T-helper 2 cell treated with Interferon-gamma antibody and Interleukin-4, amounts not matched to agents 100 ng/mL and 5 ng/mL, for 36 hours (primary cell): ENCODE measurements at regions not wholly inside any gene's neighbourhood (a gene's known extent, or its start where the extent isn't known, plus 50 kb on each side); places are given as distances from the start of the nearest gene placed in this dataset.

Experiments used
- intact Hi-C: fragments of 100-400 bp; cut with micrococcal nuclease; formaldehyde crosslinking; loops from one replicate; pipeline ENCODE4 v1.15.1; 2023

- intact Hi-C loops, result no loop called here
Measured at GRCh38 chr4:149927514-149927913, 111.9 kb upstream of the IQCM start.

- intact Hi-C loops, result no loop called here
Measured at GRCh38 chr4:149928507-149928906, 112.9 kb upstream of the IQCM start.

- intact Hi-C loops, result no loop called here
Measured at GRCh38 chr4:149931431-149931830, 115.8 kb upstream of the IQCM start.

- intact Hi-C loops, result no loop called here
Measured at GRCh38 chr4:149932188-149932587, 116.5 kb upstream of the IQCM start.

GRCh38 chr4:149933120-149933519 lies 117.5 kb upstream of the IQCM start:
- intact Hi-C loops, result no loop called here

GRCh38 chr4:149933883-149934282 lies 118.2 kb upstream of the IQCM start:
- intact Hi-C loops, result no loop called here

GRCh38 chr4:149949381-149949780 lies 128.9 kb upstream of the DCLK2 start:
- intact Hi-C loops, result no loop called here

GRCh38 chr4:149951152-149951900 lies 126.9 kb upstream of the DCLK2 start:
- intact Hi-C loops, result no loop called here

GRCh38 chr4:149952101-149952500 lies 126.1 kb upstream of the DCLK2 start:
- intact Hi-C loops, result no loop called here

GRCh38 chr4:149952716-149953115 lies 125.5 kb upstream of the DCLK2 start:
- intact Hi-C loops, result no loop called here

- intact Hi-C loops, result no loop called here
Measured at GRCh38 chr4:149955780-149956390, 122.4 kb upstream of the DCLK2 start.

GRCh38 chr4:149956678-149957077 lies 121.6 kb upstream of the DCLK2 start:
- intact Hi-C loops, result no loop called here

- intact Hi-C loops, result no loop called here
Measured at GRCh38 chr4:149961876-149962597, 116.2 kb upstream of the DCLK2 start.

GRCh38 chr4:149964001-149964796 lies 114.0 kb upstream of the DCLK2 start:
- intact Hi-C loops, result no loop called here

GRCh38 chr4:149965206-149965605 lies 113.0 kb upstream of the DCLK2 start:
- intact Hi-C loops, result no loop called here

GRCh38 chr4:149972407-149972806 lies 105.8 kb upstream of the DCLK2 start:
- intact Hi-C loops, result no loop called here

GRCh38 chr4:149973181-149973580 lies 105.1 kb upstream of the DCLK2 start:
- intact Hi-C loops, result no loop called here

GRCh38 chr4:149975172-149975571 lies 103.1 kb upstream of the DCLK2 start:
- intact Hi-C loops, result no loop called here

GRCh38 chr4:149980121-149980682 lies 98.0 kb upstream of the DCLK2 start:
- intact Hi-C loops, result loop anchor here (2.0 kb wide), 1 partner anchor 887 kb away; no protein-coding TSS in a partner anchor

- intact Hi-C loops, result loop anchor here (1.0 to 2.0 kb wide), 2 partner anchors 262 to 886 kb away; no protein-coding TSS in a partner anchor
Measured at GRCh38 chr4:149980941-149981340, 97.3 kb upstream of the DCLK2 start.

- intact Hi-C loops, result no loop called here
Measured at GRCh38 chr4:149983401-149983800, 94.8 kb upstream of the DCLK2 start.
